Neural progenitor cell (in vitro differentiated cells): ENCODE measurements at regions not wholly inside any gene's neighbourhood (a gene's known extent, or its start where the extent isn't known, plus 50 kb on each side); places are given as distances from the start of the nearest gene placed in this dataset.

Source experiments
- DNase-seq: peaks from one replicate; pipeline ENCODE4 v3.0.0-alpha.2; 2016; ENCODE audit warnings: low spot score
- H2AFZ ChIP-seq: fragments of 200-600 bp; sonication (generic); replicated peaks from 2 replicates; pipeline ENCODE4 v1.6.1; 2016; ENCODE audit warnings: antibody characterized with exemption
- H3F3A ChIP-seq: fragments of 200-600 bp; sonication (generic); 2 replicates; pipeline ENCODE4 v1.6.1; 2016; ENCODE audit warnings: antibody characterized with exemption, low read depth
- H3K27ac ChIP-seq: fragments of 200-600 bp; sonication (generic); 2 replicates; pipeline ENCODE4 v1.5.1; 2016; ENCODE audit warnings: mild to moderate bottlenecking
- H3K27me3 ChIP-seq: fragments of 200-600 bp; sonication (generic); 2 replicates; pipeline ENCODE4 v1.6.1; 2016; ENCODE audit warnings: mild to moderate bottlenecking, moderate library complexity
- H3K36me3 ChIP-seq: fragments of 200-600 bp; sonication (generic); 2 replicates; pipeline ENCODE4 v1.5.1; 2016
- H3K4me1 ChIP-seq: fragments of 200-600 bp; sonication (generic); 2 replicates; pipeline ENCODE4 v1.6.1; 2016; ENCODE audit warnings: mixed run types
- H3K4me2 ChIP-seq: fragments of 200-600 bp; sonication (generic); 2 replicates; pipeline ENCODE4 v1.6.1; 2016
- H3K4me3 ChIP-seq: fragments of 200-600 bp; sonication (generic); 2 replicates; pipeline ENCODE4 v1.5.1; 2016
- H3K79me2 ChIP-seq: fragments of 200-600 bp; sonication (generic); 2 replicates; pipeline ENCODE4 v1.6.1; 2016; ENCODE audit warnings: low read depth
- H3K9ac ChIP-seq: fragments of 200-600 bp; sonication (generic); 2 replicates; pipeline ENCODE4 v1.6.1; 2016
- H3K9me3 ChIP-seq: fragments of 200-600 bp; sonication (generic); 2 replicates; pipeline ENCODE4 v1.5.1; 2016; ENCODE audit warnings: low read depth
- H4K20me1 ChIP-seq: fragments of 200-600 bp; sonication (generic); 2 replicates; pipeline ENCODE4 v1.6.1; 2016; ENCODE audit warnings: low read depth
- H3K27ac Mint-ChIP-seq: 3 replicates; pipeline ENCODE4 v1.8.0; 2021; ENCODE audit warnings: mixed read lengths
- H3K27me3 Mint-ChIP-seq: 2 replicates; pipeline ENCODE4 v1.8.0; 2022; ENCODE audit warnings: low read depth, mild to moderate bottlenecking, inconsistent platforms, moderate library complexity, mixed read lengths; ENCODE audit not compliant: insufficient read depth
- H3K36me3 Mint-ChIP-seq: 3 replicates; pipeline ENCODE4 v1.8.0; 2021; ENCODE audit warnings: mixed read lengths
- H3K4me1 Mint-ChIP-seq: 3 replicates; pipeline ENCODE4 v1.8.0; 2021; ENCODE audit warnings: mixed read lengths
- H3K4me3 Mint-ChIP-seq: 3 replicates; pipeline ENCODE4 v1.8.0; 2021; ENCODE audit warnings: mild to moderate bottlenecking, moderate library complexity, mixed read lengths
- H3K9me3 Mint-ChIP-seq: 3 replicates; pipeline ENCODE4 v1.8.0; 2020; ENCODE audit warnings: mixed read lengths
- EZH2 ChIP-seq: fragments of 200-600 bp; sonication (generic); IDR thresholded peaks from 2 replicates; pipeline ENCODE4 v1.6.1; 2017; ENCODE audit warnings: antibody characterized with exemption, mild to moderate bottlenecking, moderate library complexity
- EZH2phosphoT487 ChIP-seq: fragments of 200-600 bp; sonication (generic); IDR thresholded peaks from 2 replicates; pipeline ENCODE4 v1.6.1; 2017; ENCODE audit warnings: antibody characterized with exemption
- TF ChIP-seq, protein P1 (sequence below): fragments of 200-600 bp; sonication (generic); IDR thresholded peaks from 2 replicates; pipeline ENCODE4 v1.5.1; 2017; ENCODE audit warnings: antibody characterized with exemption, mild to moderate bottlenecking

- Histone ChIP-seq H3K27ac (no peak overlapping the region), H3K27me3 (no peaks in the 10 kb centered on the region), H3K4me1 (no peaks in the 10 kb centered on the region), H3K9me3 (peaks cover 15% of the 10 kb centered on the region), H3K36me3 (peaks cover 13% of the 10 kb centered on the region), H2AFZ (no peak overlapping the region), H3K4me2 (no peak overlapping the region), H3K79me2 (no peaks in the 10 kb centered on the region), H3F3A (no peaks in the 10 kb centered on the region), H4K20me1 (no peaks in the 10 kb centered on the region), H3K9ac (no peak overlapping the region), H3K4me3 (no peak overlapping the region)
- H3K4me1 Mint-ChIP-seq = peaks cover 3% of the 10 kb centered on the region
- peaks cover 31% of the 10 kb centered on the region for H3K9me3 Mint-ChIP-seq
- H3K4me3 Mint-ChIP-seq = no peak overlapping the region
- TF ChIP-seq, protein P1, sequence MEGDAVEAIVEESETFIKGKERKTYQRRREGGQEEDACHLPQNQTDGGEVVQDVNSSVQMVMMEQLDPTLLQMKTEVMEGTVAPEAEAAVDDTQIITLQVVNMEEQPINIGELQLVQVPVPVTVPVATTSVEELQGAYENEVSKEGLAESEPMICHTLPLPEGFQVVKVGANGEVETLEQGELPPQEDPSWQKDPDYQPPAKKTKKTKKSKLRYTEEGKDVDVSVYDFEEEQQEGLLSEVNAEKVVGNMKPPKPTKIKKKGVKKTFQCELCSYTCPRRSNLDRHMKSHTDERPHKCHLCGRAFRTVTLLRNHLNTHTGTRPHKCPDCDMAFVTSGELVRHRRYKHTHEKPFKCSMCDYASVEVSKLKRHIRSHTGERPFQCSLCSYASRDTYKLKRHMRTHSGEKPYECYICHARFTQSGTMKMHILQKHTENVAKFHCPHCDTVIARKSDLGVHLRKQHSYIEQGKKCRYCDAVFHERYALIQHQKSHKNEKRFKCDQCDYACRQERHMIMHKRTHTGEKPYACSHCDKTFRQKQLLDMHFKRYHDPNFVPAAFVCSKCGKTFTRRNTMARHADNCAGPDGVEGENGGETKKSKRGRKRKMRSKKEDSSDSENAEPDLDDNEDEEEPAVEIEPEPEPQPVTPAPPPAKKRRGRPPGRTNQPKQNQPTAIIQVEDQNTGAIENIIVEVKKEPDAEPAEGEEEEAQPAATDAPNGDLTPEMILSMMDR = no peak
- no peak for TF ChIP-seq EZH2phosphoT487
- no peak for TF ChIP-seq EZH2
- H3K27ac Mint-ChIP-seq = no peak overlapping the region
- no peak for DNase-seq
- H3K36me3 Mint-ChIP-seq = peaks cover 5% of the 10 kb centered on the region
- no peaks in the 10 kb centered on the region for H3K27me3 Mint-ChIP-seq
Measured at GRCh38 chr11:15675683-15676082, 561.0 kb downstream of the INSC start.

GRCh38 chr11:15677181-15677580, 562.5 kb downstream of the INSC start:
- Mint-ChIP-seq H3K36me3 (peaks cover 5% of the 10 kb centered on the region), H3K4me3 (no peak overlapping the region), H3K27ac (no peak overlapping the region), H3K9me3 (peaks cover 35% of the 10 kb centered on the region), H3K27me3 (no peaks in the 10 kb centered on the region), H3K4me1 (no peaks in the 10 kb centered on the region)
- DNase-seq = no peak
- no peak overlapping the region for H2AFZ ChIP-seq
- peaks cover 15% of the 10 kb centered on the region for H3K9me3 ChIP-seq
- no peaks in the 10 kb centered on the region for H3F3A ChIP-seq
- no peaks in the 10 kb centered on the region for H3K79me2 ChIP-seq
- H3K4me3 ChIP-seq = no peak overlapping the region
- no peak overlapping the region for H3K9ac ChIP-seq
- H3K4me1 ChIP-seq = no peaks in the 10 kb centered on the region
- TF ChIP-seq EZH2 (no peak), EZH2phosphoT487 (no peak)
- TF ChIP-seq, protein P1 = no peak
- peaks cover 13% of the 10 kb centered on the region for H3K36me3 ChIP-seq
- H3K27me3 ChIP-seq = no peaks in the 10 kb centered on the region
- no peak overlapping the region for H3K4me2 ChIP-seq
- H4K20me1 ChIP-seq = no peaks in the 10 kb centered on the region
- no peak overlapping the region for H3K27ac ChIP-seq

- Mint-ChIP-seq H3K36me3 (peaks cover 1% of the 10 kb centered on the region), H3K4me3 (no peak overlapping the region), H3K27me3 (peaks cover 4% of the 10 kb centered on the region), H3K9me3 (peaks cover 14% of the 10 kb centered on the region), H3K27ac (no peak overlapping the region), H3K4me1 (peaks cover 18% of the 10 kb centered on the region)
- H3K4me1 ChIP-seq = peaks cover 8% of the 10 kb centered on the region
- H3K36me3 ChIP-seq = no peaks in the 10 kb centered on the region
- H2AFZ ChIP-seq = no peak overlapping the region
- no peaks in the 10 kb centered on the region for H3K79me2 ChIP-seq
- TF ChIP-seq, protein P1 = no peak
- TF ChIP-seq EZH2 = no peak
- no peak for TF ChIP-seq EZH2phosphoT487
- H4K20me1 ChIP-seq = no peaks in the 10 kb centered on the region
- H3F3A ChIP-seq = peaks cover 5% of the 10 kb centered on the region
- H3K4me3 ChIP-seq = no peak overlapping the region
- no peak overlapping the region for H3K9ac ChIP-seq
- no peaks in the 10 kb centered on the region for H3K27me3 ChIP-seq
- no peak overlapping the region for H3K4me2 ChIP-seq
- no peak overlapping the region for H3K27ac ChIP-seq
- DNase-seq = no peak
- no peaks in the 10 kb centered on the region for H3K9me3 ChIP-seq
Measured at GRCh38 chr11:15683528-15683927, 568.8 kb downstream of the INSC start.
